GM12878 (cell line): ENCODE measurements at regions not wholly inside any gene's neighbourhood (a gene's known extent, or its start where the extent isn't known, plus 50 kb on each side); places are given as distances from the start of the nearest gene placed in this dataset.

Experiments used
- ATAC-seq: fragments of 200-7000 bp; cut with Tn5 transposase; 3 replicates; pipeline ENCODE4 v1.9.1; 2020; ENCODE audit warnings: mild to moderate bottlenecking, moderate library complexity
- BruUV-seq: library from RNA; stranded (reverse); fragments of 400-500 nt; replicated peaks from 2 replicates; lab custom pipeline; 2021; lab: Mats Ljungman, UMichigan
- CTCF ChIA-PET: fragments of 300-600 bp; sonication (Branson Sonifier 250); formaldehyde crosslinking; extraction: SDS; loops from one replicate; lab custom pipeline; 2021; ENCODE audit warnings: inconsistent platforms; lab: Yijun Ruan, JAX
- POLR2A ChIA-PET: fragments of 350-600 bp; formaldehyde crosslinking; extraction: SDS; loops from one replicate; lab custom pipeline; 2021; ENCODE audit warnings: inconsistent platforms; lab: Charles Lee
- RAD21 ChIA-PET: fragments of 300-600 bp; sonication (Branson Sonifier 250); formaldehyde crosslinking; loops from one replicate; lab custom pipeline; 2023; ENCODE audit warnings: antibody characterized with exemption; ENCODE audit not compliant: unreplicated experiment; lab: Charles Lee
- SMC1A ChIA-PET: fragments of 300-600 bp; sonication (Branson Sonifier 250); formaldehyde crosslinking; loops from one replicate; lab custom pipeline; 2023; ENCODE audit not compliant: unreplicated experiment, uncharacterized antibody; lab: Charles Lee
- DNase-seq: peaks from one replicate; pipeline ENCODE4 v3.0.0-alpha.2; 2011; ENCODE audit warnings: low read depth, low spot score
- FAIRE-seq: peaks from 3 replicates; lab custom pipeline; 2011; peaks lifted over from hg19 to GRCh38; lab: Jason Lieb, UNC
- H2AFZ ChIP-seq: 2 replicates; pipeline ENCODE4 v1.6.0; 2011; ENCODE audit warnings: low read depth, low read length, control low read depth; ENCODE audit not compliant: control insufficient read depth
- H3K27ac ChIP-seq: 2 replicates; pipeline ENCODE4 v1.5.1; 2011; ENCODE audit warnings: control low read depth; ENCODE audit not compliant: control insufficient read depth, insufficient read depth
- H3K27me3 ChIP-seq, 2 experiments: replicated peaks in 1 of 2; 2 replicates each; pipeline versions ENCODE4 v1.6.0 to v1.6.1; 2011; ENCODE audit warnings: low read length in 1 of 2; ENCODE audit not compliant: control insufficient read depth in 2 of 2, insufficient read depth in 2 of 2
- H3K36me3 ChIP-seq, 2 experiments: 2 replicates each; pipeline ENCODE4 v1.5.1; 2011; ENCODE audit warnings: low read length in 1 of 2; ENCODE audit not compliant: control insufficient read depth in 2 of 2, insufficient read depth in 2 of 2
- H3K4me1 ChIP-seq: 2 replicates; pipeline ENCODE4 v1.6.1; 2011; ENCODE audit warnings: mild to moderate bottlenecking, low read length, moderate library complexity, mixed read lengths; ENCODE audit not compliant: control insufficient read depth, insufficient read depth
- H3K4me2 ChIP-seq: 2 replicates; pipeline ENCODE4 v1.6.0; 2011; ENCODE audit warnings: control low read depth; ENCODE audit not compliant: control insufficient read depth, insufficient read depth
- H3K4me3 ChIP-seq: fragments of 200-600 bp; sonication (generic); 2 replicates; pipeline ENCODE4 v1.5.1; 2016
- H3K79me2 ChIP-seq: 2 replicates; pipeline ENCODE4 v1.6.0; 2011; ENCODE audit warnings: low read length; ENCODE audit not compliant: control insufficient read depth, insufficient read depth
- H3K9ac ChIP-seq: 2 replicates; pipeline ENCODE4 v1.8.0; 2011; ENCODE audit warnings: low read length, control low read depth, mixed read lengths; ENCODE audit not compliant: control insufficient read depth, insufficient read depth
- H3K9me3 ChIP-seq: replicated peaks from 3 replicates; pipeline ENCODE4 v1.5.1; 2011; ENCODE audit warnings: mild to moderate bottlenecking, low read length; ENCODE audit not compliant: control insufficient read depth, insufficient read depth
- H4K20me1 ChIP-seq: 2 replicates; pipeline ENCODE4 v1.6.0; 2011; ENCODE audit not compliant: control insufficient read depth, insufficient read depth
- ATF3 ChIP-seq: IDR thresholded peaks from 2 replicates; pipeline ENCODE4 v1.6.1; 2011; ENCODE audit warnings: low read depth, mild to moderate bottlenecking, low read length, moderate library complexity, borderline replicate concordance; ENCODE audit errors: extremely low read depth
- CEBPB ChIP-seq, 2 experiments: fragments of 150-350 bp in 1 of 2; IDR thresholded peaks; 2 replicates each; pipeline ENCODE4 v1.6.1; 2012 to 2014; ENCODE audit warnings: low read depth in 2 of 2, low read length in 2 of 2, borderline replicate concordance in 1 of 2, inconsistent platforms in 1 of 2
- CREM ChIP-seq: IDR thresholded peaks from 2 replicates; pipeline ENCODE4 v1.6.1; 2014; ENCODE audit warnings: antibody characterized with exemption, low read depth
- IKZF1 ChIP-seq: fragments of 450-650 bp; conservative IDR thresholded peaks from 2 replicates; pipeline ENCODE4 v1.6.1; 2017; ENCODE audit warnings: antibody characterized with exemption, mild to moderate bottlenecking
- NFXL1 ChIP-seq: fragments of 450-650 bp; IDR thresholded peaks from 2 replicates; pipeline ENCODE4 v1.6.1; 2017; ENCODE audit warnings: antibody characterized with exemption, mild to moderate bottlenecking, borderline replicate concordance
- NKRF ChIP-seq: fragments of 450-650 bp; conservative IDR thresholded peaks from 2 replicates; pipeline ENCODE4 v1.6.1; 2017; ENCODE audit warnings: mild to moderate bottlenecking, moderate library complexity
- NR2C1 ChIP-seq: fragments of 450-650 bp; IDR thresholded peaks from 2 replicates; pipeline ENCODE4 v1.6.1; 2017; ENCODE audit warnings: antibody characterized with exemption, mild to moderate bottlenecking, moderate library complexity
- NRF1 ChIP-seq: conservative IDR thresholded peaks from 2 replicates; pipeline ENCODE4 v1.6.1; 2011; ENCODE audit warnings: mild to moderate bottlenecking, low read depth, low read length, improper control_type of control experiment
- POLR2AphosphoS5 ChIP-seq: IDR thresholded peaks from 2 replicates; pipeline ENCODE4 v1.6.1; 2011; ENCODE audit warnings: mild to moderate bottlenecking, low read length, inconsistent platforms
- RELA ChIP-seq: fragments of 450-650 bp; IDR thresholded peaks from 2 replicates; pipeline ENCODE4 v1.8.0; 2014; ENCODE audit warnings: borderline replicate concordance; ENCODE audit not compliant: partially characterized antibody
- SIN3A ChIP-seq: IDR thresholded peaks from 2 replicates; pipeline ENCODE4 v1.6.1; 2012; ENCODE audit warnings: low read depth, low read length, improper control_type of control experiment
- STAT1 ChIP-seq: fragments of 450-650 bp; conservative IDR thresholded peaks from 2 replicates; pipeline ENCODE4 v1.6.1; 2014; ENCODE audit warnings: antibody characterized with exemption, mild to moderate bottlenecking
- ZBTB4 ChIP-seq: fragments of 450-650 bp; formaldehyde crosslinking; IDR thresholded peaks from 2 replicates; pipeline ENCODE4 v1.4.0; 2022; ENCODE audit warnings: mild to moderate bottlenecking, moderate library complexity
- ZSCAN29 ChIP-seq: fragments of 450-650 bp; IDR thresholded peaks from 2 replicates; pipeline ENCODE4 v1.6.1; 2017; ENCODE audit warnings: mild to moderate bottlenecking, moderate library complexity
- WGBS: methylation state at CpG from one replicate; pipeline ENCODE4 v1.1.6; 2016; ENCODE audit warnings: low lambda C conversion rate; ENCODE audit not compliant: insufficient replicate concordance, insufficient coverage; ENCODE audit errors: missing lambda C conversion rate; 5-methylcytosine and 5-hydroxymethylcytosine counted together
- in situ Hi-C: fragments of 300-500 bp; cut with MboI; formaldehyde crosslinking; loops from 9 replicates; pipeline ENCODE4 v1.14.3; 2018; ENCODE audit warnings: mixed read lengths
- intact Hi-C: fragments of 100-400 bp; cut with micrococcal nuclease; formaldehyde crosslinking; loops from one replicate; pipeline ENCODE4 v1.14.2; 2022; ENCODE audit not compliant: unreplicated experiment

DNA sequence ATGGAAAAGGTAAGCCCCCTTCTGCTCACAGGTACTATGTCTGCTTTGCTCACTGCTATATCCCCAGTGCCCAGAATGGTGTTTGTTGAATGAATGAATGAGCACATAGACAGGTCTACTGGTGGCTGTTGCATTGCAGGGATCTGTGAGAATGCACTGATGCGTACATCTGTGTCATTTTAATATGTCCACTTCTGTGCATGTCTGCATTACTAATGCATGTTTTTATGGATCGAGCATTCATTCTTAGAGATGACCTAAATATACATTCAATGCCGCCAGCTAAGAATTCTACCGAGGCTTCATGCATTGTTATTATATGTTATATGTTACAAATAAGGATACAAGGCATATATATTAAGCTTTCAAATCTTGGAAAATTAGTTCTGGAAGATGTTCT lies 73.8 kb downstream of the SPRING1 start:
- H4K20me1 ChIP-seq: no peaks in the 10 kb centered on the region
- H3K36me3 ChIP-seq: no peaks in the 10 kb centered on the region
- in situ Hi-C loops: no loop called here
- no peak overlapping the region for H3K4me2 ChIP-seq
- SMC1A ChIA-PET: no interaction called here
- H3K4me1 ChIP-seq: no peaks in the 10 kb centered on the region
- FAIRE-seq (no peak), DNase-seq (no peak), ATAC-seq (no peak)
- no peak overlapping the region for H3K27ac ChIP-seq
- 64% methylated on average over 4 of the region's 4 CpGs for WGBS
- H3K79me2 ChIP-seq: no peaks in the 10 kb centered on the region
- POLR2A ChIA-PET: no interaction called here
- H2AFZ ChIP-seq: no peak overlapping the region
- no TSS peak for BruUV-seq
- RAD21 ChIA-PET: no interaction called here
- CTCF ChIA-PET: interaction anchor here (1.3 kb wide), 1 partner anchor 9 kb away, joined by 3 read pairs; no protein-coding TSS in a partner anchor
- H3K9me3 ChIP-seq: no peaks in the 10 kb centered on the region
- H3K27me3 ChIP-seq: no peaks in the 10 kb centered on the region; a peak in 1 of 4 replicates
- intact Hi-C loops: no loop called here
- no peak for TF ChIP-seq SIN3A
- no peak for TF ChIP-seq ZSCAN29
- no peak for TF ChIP-seq IKZF1
- TF ChIP-seq ZBTB4 (CRISPR knock-in tag): no peak
- TF ChIP-seq NRF1: no peak
- TF ChIP-seq STAT1: no peak
- no peak for TF ChIP-seq RELA
- no peak for TF ChIP-seq NFXL1
- TF ChIP-seq POLR2AphosphoS5: no peak
- no peak for TF ChIP-seq NKRF
- no peak for TF ChIP-seq NR2C1
- no peak for TF ChIP-seq CEBPB (IDR thresholded peaks at IDR 0.05; ENCODE audit: borderline replicate concordance in 1 of 2, low read depth in 2 of 2, low read length in 2 of 2)
- TF ChIP-seq ATF3: no peak
- no peak for TF ChIP-seq CREM
- H3K9ac ChIP-seq: no peak overlapping the region
- H3K4me3 ChIP-seq: no peak overlapping the region
